Peyer's patch (tissue), 4 donors: ENCODE measurements at regions not wholly inside any gene's neighbourhood (a gene's known extent, or its start where the extent isn't known, plus 50 kb on each side); places are given as distances from the start of the nearest gene placed in this dataset.

Experiments
- CTCF ChIP-seq, 6 experiments: fragments of 450-650 bp in 4 of 6; fragments of 200-600 bp in 2 of 6; sonication (generic) in 1 of 6; IDR thresholded peaks; one replicate each; pipeline ENCODE4 v1.5.1; 2017 to 2019; ENCODE audit warnings: antibody characterized with exemption in 6 of 6, mild to moderate bottlenecking in 3 of 6, moderate library complexity in 1 of 6
- POLR2A ChIP-seq, 2 donors: fragments of 450-650 bp; IDR thresholded peaks; one replicate each; pipeline ENCODE4 v1.5.1; 2017; ENCODE audit warnings: antibody characterized with exemption in 2 of 2, mild to moderate bottlenecking in 2 of 2, moderate library complexity in 2 of 2

- TF ChIP-seq CTCF (IDR thresholded peaks at IDR 0.05): no peak
- TF ChIP-seq POLR2A (IDR thresholded peaks at IDR 0.05): no peak
These were observed 548.9 kb downstream of the BNC2 start for GRCh38 chr9:16321461-16322119.
